NCI-H146 treated with DMSO at 0.1 percent for 48 hours (cell line): ENCODE measurements at regions not wholly inside any gene's neighbourhood (a gene's known extent, or its start where the extent isn't known, plus 50 kb on each side); places are given as distances from the start of the nearest gene placed in this dataset.

ENCODE experiments used
- DNase-seq: peaks from one replicate; lab custom pipeline; 2025; ENCODE audit not compliant: unreplicated experiment; lab: John Stamatoyannopoulos, UW

- no peak for DNase-seq
Observed at GRCh38 chr11:134477486-134477885, 65.4 kb upstream of the B3GAT1 start.

DNA sequence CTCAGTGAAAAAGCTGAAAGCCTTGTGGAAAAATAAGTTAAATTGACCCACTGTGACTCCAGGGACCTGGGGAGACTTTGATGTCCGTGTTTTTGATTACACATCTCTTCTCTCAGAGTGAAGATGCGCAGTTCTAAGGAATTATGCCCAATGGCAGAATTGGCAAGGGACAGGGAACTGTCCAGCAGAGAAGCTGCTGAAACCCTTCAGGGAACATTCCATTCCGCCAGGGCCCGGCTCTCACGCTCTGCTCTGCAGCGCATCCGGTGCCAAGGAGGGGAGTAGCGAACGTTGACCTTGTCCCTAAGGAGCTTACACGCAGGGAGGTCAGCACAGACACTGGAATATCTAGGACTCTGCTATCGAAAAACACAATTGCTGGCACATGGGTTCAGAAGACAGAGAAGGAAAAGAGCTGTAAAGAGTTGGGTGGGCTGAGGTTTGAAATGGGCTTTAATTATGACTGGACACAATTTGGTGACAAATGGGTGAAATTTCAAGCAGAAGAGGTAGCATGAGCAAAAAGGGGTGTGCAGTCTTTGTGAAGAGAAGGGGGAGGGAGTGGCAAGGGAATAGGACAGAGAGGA is 64.5 kb upstream of the B3GAT1 start:
- no peak for DNase-seq

DNA sequence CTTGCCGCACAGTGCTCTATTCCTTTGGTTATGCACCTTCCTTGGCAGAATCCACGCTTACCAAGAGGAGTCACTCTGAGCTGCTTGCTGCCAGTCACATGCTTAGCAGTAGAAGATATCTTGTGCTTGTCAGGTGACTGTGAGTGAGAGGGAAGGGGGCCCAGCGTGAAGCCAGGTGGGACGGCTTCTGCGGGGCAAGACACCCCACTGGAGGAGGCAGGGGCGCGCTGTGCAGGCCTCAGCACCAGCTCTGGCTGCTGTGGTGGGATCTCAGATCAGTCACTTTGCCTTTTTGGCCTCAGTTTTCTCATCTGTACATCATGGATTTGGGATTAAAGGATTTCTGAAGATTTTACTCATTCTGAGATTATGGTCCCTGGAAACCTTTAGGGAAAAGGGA is 63.9 kb upstream of the B3GAT1 start:
- DNase-seq, result no peak

DNA sequence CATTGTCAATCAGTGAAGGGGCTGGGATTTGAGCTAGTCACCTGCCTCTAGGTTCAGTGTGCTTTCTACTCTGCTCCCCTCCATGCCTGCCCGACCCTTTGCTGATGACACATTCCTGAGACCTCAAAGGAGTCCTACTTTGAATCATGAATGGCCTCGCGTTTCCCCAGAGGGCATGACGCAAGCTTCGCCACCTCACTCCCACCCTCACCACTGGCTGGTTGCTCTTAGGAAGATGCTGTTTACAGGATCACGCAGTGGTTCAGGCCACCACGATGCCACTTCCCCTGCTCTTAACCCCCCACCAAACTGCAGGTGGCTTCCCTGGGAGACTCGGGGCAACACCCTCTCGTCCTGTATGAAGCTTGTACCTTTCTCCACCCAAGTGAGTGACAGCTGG is 62.9 kb upstream of the B3GAT1 start:
- DNase-seq, result no peak

DNA sequence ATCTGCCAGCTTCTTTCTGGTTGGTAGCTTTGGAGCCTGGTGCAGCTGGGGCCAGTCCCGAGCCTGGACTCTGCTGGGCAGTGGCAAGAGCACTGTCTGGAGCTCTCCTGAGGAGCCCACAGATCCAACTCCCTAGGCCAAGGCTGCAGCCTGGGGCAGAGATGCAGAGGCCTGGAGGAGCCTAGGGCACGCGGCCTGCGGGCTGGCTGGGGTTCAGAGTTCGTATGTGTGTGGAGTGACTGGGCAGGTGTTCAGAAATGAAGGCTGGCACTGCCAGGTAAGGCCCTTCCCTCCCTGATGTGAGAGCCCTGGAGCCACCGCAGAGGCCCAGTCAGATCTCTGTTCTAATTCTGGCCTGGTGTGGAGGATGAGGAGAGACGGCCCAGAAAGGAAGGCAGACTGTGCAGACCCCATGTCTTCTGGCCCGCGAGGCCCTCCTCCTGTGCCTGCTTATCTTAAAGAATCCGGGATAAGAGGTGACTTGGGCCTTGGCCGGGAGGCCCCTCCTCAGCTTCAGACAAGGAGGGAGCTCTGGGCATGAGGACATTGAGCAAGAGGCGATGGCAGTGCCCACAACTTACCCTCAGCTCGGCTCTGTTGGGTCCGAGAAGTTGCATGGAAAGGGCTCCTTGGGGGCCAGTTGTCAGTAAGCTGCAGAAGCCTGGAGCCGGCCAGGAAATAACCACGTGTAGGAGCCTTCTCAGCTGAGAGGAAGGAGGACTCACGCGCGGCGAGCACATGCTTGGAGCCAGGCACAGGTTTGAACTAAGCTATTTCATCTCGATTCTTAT is 62.2 kb upstream of the B3GAT1 start:
- no peak for DNase-seq

GRCh38 chr11:134471716-134472455 is 59.8 kb upstream of the B3GAT1 start:
- no peak for DNase-seq

GRCh38 chr11:134471087-134471715 is 59.2 kb upstream of the B3GAT1 start:
- DNase-seq, result no peak

- no peak for DNase-seq
Observed at GRCh38 chr11:134470238-134470637, 58.2 kb upstream of the B3GAT1 start.

DNA sequence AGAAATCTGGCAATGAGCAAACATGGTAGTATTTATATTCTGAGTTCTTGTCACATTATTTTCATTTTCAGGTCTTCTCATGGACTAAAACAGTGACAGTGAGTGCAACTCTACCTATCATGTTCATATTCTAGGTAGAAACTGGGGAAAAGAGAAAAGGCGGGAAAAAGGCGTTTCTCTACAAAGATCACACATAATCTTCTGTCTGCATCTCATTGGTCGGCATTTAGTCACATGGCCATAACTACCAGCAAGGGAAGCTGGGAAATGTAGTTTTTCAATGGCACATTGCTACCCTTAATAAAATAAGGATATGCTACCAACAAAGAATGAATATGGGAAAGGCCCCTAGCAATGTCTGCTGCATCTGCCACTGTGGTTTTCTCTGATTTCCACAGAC is 57.6 kb upstream of the B3GAT1 start:
- DNase-seq, result no peak

DNA sequence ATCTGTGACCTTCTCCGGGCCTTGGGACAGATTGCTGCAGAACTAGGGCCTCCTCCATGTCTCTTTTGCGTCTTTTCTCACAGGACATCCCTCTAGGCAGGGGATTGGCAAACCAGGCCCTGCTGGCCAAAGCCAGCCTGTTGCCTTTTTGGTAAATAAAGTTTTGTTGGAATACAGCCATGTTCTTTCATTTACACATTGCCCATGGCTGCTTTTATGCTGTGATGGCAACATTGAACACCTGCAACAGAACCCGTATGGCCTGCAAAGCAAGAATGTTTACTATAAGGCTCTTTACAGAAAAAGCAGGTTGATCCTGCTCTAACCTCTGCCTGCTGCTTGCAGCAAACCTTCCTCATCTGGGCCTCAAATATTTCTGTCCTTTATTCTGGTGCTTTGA is 56.8 kb upstream of the B3GAT1 start:
- DNase-seq, result no peak

- DNase-seq, result no peak
Observed at GRCh38 chr11:134468081-134468668, 56.1 kb upstream of the B3GAT1 start.

- no peak for DNase-seq
Observed at GRCh38 chr11:134466610-134467567, 54.8 kb upstream of the B3GAT1 start.

DNA sequence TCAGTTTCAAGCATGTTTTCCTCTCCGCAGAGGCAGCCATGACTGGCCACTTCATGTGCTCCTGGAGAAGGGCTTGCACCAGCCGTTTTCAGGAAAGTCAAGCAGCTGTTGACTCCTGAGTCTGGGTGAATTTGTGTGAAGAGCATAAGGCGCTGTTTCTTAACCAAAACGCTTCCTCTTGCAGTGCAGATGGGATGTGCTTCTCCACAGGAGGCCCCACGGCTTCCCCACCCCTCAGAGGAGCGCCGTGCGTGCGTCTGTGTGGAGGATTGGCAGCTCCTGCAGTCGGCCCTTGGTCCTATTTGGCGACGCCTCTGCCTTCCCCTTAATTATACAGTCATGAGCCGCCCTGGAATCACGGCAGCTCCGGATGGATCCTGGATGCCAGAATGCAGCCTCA is 54.1 kb upstream of the B3GAT1 start:
- no peak for DNase-seq

GRCh38 chr11:134464981-134465730 is 53.1 kb upstream of the B3GAT1 start:
- DNase-seq, result no peak

- no peak for DNase-seq
Observed at GRCh38 chr11:134464196-134464595, 52.2 kb upstream of the B3GAT1 start.

DNA sequence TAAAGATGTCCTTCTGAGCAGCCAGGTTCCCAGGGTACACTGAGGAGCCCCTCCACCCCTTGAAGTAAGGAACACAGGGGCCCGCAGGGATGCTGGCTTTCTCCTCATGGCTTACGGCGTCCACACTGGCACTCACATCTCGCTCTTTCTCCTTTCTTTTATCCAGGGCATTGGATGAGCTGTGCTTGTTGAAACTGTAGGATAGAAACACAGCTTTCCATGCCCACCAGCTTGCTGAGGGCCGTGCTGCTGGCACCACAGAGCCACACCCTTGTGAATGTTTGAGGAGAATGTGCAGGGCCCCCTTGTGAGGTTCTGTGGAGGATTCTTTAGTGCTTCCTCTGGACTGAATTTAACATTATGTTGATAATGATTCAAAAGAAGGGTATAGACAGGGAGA is 51.7 kb upstream of the B3GAT1 start:
- DNase-seq, result no peak
